HG03097 (cell line): ENCODE measurements at regions not wholly inside any gene's neighbourhood (a gene's known extent, or its start where the extent isn't known, plus 50 kb on each side); places are given as distances from the start of the nearest gene placed in this dataset.
"Not testable (repeated sequence)": the region's sequence is repeated elsewhere in the genome, so short reads cannot be mapped to it uniquely, and the experiment has no call there.

ENCODE experiments used
- ATAC-seq: cut with Tn5 transposase; IDR thresholded peaks from one replicate; pipeline ENCODE4 v1.9.1; 2021; ENCODE audit not compliant: unreplicated experiment, low FRiP score

DNA sequence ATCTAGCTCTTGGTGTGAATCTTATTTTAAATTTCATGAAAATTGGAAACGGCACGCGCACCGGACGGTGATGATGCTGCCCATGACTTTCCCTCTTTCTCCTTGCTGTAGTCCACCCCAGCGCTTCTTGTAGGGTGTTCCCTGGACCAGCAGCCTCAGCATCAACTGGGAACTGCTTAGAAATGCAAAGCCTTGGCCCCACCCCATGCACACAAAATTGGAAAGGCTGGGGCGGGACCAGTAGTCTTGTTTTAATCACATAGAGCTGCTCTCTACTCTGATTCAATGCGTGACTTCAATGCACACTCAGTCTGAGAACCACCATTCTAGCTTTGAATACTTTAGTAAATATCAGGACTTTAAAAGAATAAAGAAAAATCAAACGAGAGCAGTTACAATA, 427.1 kb downstream of the EFNB2 start:
- no peak for ATAC-seq

DNA sequence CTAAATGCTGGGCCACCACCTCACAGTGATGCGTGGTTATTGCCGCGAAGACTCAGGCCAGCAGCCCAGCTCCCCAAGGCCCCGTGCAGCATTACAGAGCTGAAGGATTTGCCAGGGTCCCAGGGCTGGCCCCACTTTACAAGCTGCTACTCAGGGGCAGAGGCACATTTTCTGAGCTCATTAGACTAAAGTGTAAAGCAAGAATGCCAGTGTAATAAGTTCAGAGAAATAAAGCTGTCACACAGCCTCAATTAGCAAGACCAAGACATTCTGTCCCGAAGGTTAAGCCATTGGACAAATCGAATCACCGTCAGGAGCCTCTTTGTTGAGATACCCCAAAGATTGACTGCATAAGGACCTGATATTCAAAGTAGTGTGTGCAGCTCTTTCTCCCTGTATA, 428.4 kb downstream of the EFNB2 start:
- no peak for ATAC-seq

DNA sequence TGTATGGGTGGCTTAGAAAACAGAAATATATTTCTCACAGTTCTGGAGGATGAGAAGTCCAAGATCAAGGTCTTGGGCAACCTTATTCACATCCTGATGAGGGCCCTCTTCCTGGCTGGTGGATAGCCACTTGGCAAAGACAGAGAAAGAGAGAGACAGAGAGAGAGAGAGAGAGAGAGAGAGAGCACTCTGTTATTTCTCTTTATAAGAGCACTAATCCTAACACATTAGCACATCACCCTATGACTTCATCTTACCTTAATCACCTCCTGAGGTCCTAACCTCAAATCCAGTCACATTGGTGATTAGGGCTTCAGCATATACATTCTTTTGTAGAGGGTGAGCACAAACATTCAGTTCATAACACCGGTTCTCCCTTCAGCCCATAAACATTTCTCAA, 430.3 kb downstream of the EFNB2 start:
- ATAC-seq, result no peak

DNA sequence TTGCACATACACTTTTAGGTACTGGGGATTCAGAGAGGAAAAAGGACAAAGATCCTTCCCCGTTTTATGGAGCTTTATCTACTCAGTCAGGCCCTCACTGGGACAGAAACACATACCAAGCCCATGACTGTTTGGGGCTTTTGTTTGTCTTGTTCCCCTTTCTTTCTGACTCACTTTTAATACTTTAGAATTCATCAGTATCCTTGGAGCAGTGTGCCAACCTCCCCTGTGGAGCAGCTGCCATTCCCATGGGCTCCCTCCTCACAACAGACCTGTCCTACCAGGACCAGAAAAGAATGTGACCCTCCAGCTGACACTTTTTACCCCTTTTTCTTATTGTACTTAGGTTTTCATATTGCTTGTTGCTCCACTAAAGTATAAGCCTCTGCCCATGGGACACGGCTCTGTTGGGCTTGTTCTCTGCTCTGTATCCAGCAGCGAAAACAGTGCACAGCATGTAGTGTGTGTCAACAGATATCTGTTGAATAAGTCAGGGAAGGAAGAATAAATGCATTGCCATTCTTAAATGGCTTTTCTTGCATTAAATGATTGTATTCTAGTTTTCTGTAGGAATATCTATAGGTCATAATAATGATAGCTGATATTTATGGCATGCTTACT, 431.1 kb downstream of the EFNB2 start:
- ATAC-seq, result no peak

DNA sequence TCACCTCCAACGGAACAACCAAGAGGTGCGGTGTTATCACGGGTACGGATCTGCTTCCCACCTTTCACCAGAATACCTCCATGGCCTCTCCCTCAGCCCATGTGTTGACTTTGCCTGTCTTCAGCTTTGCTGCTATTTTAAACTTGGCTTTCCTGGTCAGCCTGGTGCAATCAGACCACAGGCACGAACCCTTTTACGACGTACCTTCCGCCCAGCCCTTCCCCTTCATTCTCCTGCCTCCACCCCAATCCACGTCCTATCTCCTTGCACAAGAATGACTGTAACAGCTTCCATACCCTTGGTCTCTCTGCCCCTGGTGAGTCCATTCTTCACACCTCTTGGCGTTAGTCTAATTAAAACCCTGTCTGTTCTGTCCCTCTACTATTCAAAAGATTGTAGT, 431.7 kb downstream of the EFNB2 start:
- no peak for ATAC-seq

DNA sequence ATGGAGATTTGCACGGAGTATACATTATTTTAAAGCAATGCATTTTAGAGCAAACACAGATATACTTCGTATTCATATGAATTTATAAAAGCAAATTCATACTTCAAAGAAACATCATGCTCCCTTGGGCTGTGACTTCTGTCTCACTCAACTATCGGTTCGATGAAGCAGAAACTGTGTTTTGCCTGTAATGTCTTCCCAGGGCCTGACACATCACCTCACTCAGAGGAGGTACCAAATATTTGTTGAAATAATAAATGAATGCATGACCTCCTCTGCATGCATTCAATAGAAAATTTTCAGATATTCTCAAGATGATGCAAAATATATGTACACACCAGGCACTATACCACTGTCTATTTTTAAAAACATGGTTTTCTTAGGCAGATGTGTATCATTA, 432.7 kb downstream of the EFNB2 start:
- ATAC-seq, result no peak

DNA sequence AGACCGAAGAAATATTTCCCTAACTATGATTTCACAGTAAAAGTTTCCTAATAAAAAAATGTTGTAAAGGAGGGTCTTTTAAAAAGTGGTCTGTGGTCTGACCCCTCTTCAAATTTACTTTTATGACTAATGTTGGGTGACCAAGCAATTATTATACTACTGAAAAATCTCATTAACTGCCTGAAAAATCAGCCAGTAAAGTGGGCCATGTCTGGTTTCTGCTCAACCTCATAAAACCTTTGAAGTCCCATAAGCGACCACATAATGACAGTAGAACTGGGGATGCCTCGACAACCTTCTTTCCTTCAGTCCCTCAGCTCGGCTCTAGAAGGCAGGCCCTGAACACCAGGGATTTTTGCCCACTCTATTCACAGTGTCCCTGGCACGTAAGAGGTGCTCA, 434.3 kb downstream of the EFNB2 start:
- ATAC-seq, result no peak

- no peak for ATAC-seq
Measured at GRCh38 chr13:106100171-106100919, 435.1 kb downstream of the EFNB2 start.

DNA sequence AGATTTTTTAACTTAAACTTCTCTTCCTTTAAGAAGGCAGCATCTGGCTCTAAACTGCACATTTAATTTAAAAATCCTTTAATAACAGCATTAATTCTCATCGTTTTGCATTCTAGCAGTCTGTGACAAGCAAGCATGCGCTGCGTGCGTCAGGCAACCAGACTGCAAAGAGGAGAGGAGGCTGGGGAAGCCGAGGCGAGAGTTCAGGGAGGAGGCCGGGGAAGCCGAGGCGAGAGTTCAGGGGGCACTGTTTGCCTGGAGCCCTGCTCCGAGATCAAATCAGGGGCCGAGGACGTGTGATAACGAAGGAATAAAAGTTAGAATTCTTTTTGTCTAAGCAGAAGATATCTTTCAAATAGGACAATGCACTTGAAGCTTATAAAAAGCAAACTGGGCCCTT, 435.7 kb downstream of the EFNB2 start:
- no peak for ATAC-seq

DNA sequence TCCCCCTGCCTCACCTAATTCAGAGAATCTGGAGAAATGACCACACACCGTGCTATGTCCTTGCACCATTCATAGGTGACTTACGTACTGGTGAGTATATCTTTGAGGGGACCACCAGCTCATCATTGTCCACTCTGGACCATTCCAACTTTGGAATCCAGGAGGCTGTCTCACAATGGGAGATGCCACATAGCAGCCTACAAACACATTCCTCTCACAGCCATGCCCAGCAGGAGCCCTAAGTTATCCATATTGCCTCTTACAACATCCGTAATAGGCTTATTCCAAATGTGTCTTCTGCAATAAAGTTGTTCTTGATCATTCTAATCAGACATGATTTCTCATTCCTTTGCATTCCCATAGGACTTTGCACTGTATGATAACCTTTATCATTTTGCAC, 436.7 kb downstream of the EFNB2 start:
- ATAC-seq, result no peak

GRCh38 chr13:106096661-106097092, 438.8 kb downstream of the EFNB2 start:
- no peak for ATAC-seq

GRCh38 chr13:106095919-106096318, 439.5 kb downstream of the EFNB2 start:
- no peak for ATAC-seq

- no peak for ATAC-seq
Measured at GRCh38 chr13:106095406-106095805, 440.1 kb downstream of the EFNB2 start.

DNA sequence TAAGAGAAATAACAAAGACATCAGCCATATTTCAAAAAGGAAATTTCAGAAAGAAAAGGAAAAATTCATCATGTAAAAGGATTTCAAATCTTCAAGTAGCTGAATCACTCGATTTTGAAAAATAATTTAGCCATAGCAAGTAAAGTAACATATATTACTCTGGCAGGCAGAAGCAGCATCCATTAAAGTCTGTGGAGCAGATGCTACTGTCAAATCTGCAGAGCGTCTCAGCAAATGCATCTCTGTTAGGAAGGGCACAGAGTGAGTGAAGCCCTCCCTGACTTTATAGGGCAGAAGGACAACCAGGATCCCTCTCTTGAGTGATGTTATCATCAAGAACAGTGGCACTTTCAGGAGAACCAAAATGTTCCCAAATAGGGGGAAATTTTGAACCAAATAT, 445.5 kb downstream of the EFNB2 start:
- no peak for ATAC-seq

DNA sequence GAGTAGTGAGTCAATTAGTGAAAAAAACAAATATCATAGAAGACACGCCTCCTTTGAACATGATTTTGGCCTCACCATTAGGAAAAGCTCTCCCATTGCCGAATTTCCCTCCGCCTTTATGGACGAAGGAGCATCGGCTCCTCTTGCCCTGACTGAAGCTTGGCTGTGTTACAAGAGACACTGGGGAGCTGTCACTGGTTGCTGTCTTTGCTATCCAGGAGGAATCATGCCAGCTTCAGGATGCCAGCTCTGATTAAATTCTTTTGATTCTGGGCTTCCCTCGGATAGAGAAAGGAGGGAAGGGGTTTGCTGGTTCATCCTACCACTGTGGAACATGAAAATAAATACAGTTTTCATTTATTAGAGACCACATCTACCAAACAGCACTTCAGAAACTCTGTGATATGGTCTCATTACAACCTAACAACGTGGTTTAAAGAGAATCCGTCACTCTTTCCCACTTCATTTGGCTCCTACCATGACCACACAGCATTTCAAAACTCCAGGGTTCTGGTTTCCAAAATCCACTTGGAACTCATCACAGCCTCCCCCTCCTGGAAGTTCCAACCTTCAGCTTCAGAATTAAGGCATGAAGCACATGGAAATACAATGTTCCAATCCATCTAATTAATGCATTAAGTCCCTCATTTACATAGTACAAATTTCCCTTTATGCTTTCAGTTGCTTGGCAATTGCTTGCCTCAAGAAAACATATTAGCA, 446.0 kb downstream of the EFNB2 start:
- no peak for ATAC-seq

- no peak for ATAC-seq
Measured at GRCh38 chr13:106088085-106088484, 447.4 kb downstream of the EFNB2 start.

GRCh38 chr13:106087201-106087600, 448.3 kb downstream of the EFNB2 start:
- no peak for ATAC-seq

GRCh38 chr13:106083620-106084350, 451.7 kb downstream of the EFNB2 start:
- no peak for ATAC-seq

DNA sequence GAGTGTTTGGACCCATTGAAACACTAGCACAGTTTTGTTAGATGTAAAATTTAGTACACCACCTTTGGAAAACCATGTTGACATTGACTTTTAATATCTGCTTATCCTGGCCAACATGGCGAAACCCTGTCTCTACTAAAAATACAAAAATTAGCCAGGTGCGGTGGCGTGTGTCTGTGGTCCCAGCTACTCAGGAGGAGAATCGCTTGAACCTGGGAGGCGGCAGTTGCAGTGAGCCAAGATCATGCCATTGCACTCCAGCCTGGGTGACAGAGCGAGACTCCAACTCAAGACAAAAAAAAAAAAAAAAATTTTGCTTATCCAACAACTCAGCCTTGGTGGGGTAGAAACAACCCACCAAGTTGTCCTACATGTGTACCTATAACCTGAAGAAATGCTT, 454.2 kb downstream of the EFNB2 start:
- ATAC-seq, result not testable (repeated sequence)

- ATAC-seq, result no peak
Measured at GRCh38 chr13:106078191-106078590, 457.3 kb downstream of the EFNB2 start.

GRCh38 chr13:106077017-106077416, 458.4 kb downstream of the EFNB2 start:
- ATAC-seq, result no peak
